Thoracic aorta (tissue), 2 donors: ENCODE measurements at regions not wholly inside any gene's neighbourhood (a gene's known extent, or its start where the extent isn't known, plus 50 kb on each side); places are given as distances from the start of the nearest gene placed in this dataset.

Source experiments
- ATAC-seq: fragments of 150-250 bp; one replicate; pipeline ENCODE4 v1.8.0; 2017; ENCODE audit warnings: low read depth; ENCODE audit not compliant: insufficient number of reproducible peaks, low FRiP score
- DNase-seq: peaks from one replicate; pipeline ENCODE4 v3.0.0-alpha.2; 2020; ENCODE audit warnings: low spot score
- H3K27ac ChIP-seq, 2 donors: fragments of 200-600 bp; sonication (generic); 1 replicate in 1 of 2; 2 replicates in 1 of 2; pipeline ENCODE4 v1.5.1; 2016; ENCODE audit warnings: mild to moderate bottlenecking in 2 of 2, moderate library complexity in 2 of 2
- H3K27me3 ChIP-seq: fragments of 200-600 bp; sonication (generic); replicated peaks from 2 replicates; pipeline ENCODE4 v1.6.0; 2016; ENCODE audit warnings: mild to moderate bottlenecking; ENCODE audit not compliant: insufficient read depth
- H3K36me3 ChIP-seq: fragments of 200-600 bp; sonication (generic); one replicate; pipeline ENCODE4 v1.5.1; 2016
- H3K4me1 ChIP-seq, 2 donors: fragments of 200-600 bp; sonication (generic); 1 replicate in 1 of 2; 2 replicates in 1 of 2; pipeline versions ENCODE4 v1.5.1 to v1.6.0; 2016; ENCODE audit warnings: low read depth in 2 of 2, mild to moderate bottlenecking in 1 of 2; ENCODE audit not compliant: control insufficient read depth in 1 of 2
- H3K4me3 ChIP-seq: fragments of 200-600 bp; sonication (generic); 2 replicates; pipeline ENCODE4 v1.5.1; 2016; ENCODE audit warnings: mild to moderate bottlenecking
- H3K9me3 ChIP-seq: fragments of 200-600 bp; sonication (generic); 2 replicates; pipeline ENCODE4 v1.5.1; 2016
- TF ChIP-seq, protein P1 (sequence below): fragments of 200-600 bp; sonication (generic); IDR thresholded peaks from one replicate; pipeline ENCODE4 v1.5.1; 2019; ENCODE audit warnings: antibody characterized with exemption

DNA sequence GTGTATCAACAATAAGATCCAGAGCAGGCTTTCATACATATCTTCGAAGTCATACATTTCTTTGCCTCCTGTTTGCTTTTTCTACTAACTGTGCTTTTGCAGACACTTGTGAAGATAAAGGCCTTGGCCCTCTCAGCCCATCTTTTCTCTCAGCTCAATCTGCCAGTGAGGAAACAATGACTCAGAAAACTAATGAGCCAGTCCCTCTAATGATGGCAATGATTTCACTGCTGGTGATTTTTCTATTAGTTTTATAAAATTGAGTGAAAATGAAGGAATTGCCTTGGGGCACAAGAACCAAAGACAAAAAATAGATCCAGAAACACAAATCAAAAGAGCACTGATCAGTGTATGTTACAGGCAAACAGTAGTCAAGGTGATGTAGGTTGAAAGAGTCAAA, 167.7 kb upstream of the PPP2R2B start:
- ATAC-seq (no peak), DNase-seq (no peak)
- no peak overlapping the region for H3K27ac ChIP-seq
- no peaks in the 10 kb centered on the region for H3K36me3 ChIP-seq
- H3K4me3 ChIP-seq = no peak overlapping the region
- no peaks in the 10 kb centered on the region for H3K4me1 ChIP-seq
- H3K27me3 ChIP-seq = no peaks in the 10 kb centered on the region
- TF ChIP-seq, protein P1, sequence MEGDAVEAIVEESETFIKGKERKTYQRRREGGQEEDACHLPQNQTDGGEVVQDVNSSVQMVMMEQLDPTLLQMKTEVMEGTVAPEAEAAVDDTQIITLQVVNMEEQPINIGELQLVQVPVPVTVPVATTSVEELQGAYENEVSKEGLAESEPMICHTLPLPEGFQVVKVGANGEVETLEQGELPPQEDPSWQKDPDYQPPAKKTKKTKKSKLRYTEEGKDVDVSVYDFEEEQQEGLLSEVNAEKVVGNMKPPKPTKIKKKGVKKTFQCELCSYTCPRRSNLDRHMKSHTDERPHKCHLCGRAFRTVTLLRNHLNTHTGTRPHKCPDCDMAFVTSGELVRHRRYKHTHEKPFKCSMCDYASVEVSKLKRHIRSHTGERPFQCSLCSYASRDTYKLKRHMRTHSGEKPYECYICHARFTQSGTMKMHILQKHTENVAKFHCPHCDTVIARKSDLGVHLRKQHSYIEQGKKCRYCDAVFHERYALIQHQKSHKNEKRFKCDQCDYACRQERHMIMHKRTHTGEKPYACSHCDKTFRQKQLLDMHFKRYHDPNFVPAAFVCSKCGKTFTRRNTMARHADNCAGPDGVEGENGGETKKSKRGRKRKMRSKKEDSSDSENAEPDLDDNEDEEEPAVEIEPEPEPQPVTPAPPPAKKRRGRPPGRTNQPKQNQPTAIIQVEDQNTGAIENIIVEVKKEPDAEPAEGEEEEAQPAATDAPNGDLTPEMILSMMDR = no peak
- no peaks in the 10 kb centered on the region for H3K9me3 ChIP-seq

DNA sequence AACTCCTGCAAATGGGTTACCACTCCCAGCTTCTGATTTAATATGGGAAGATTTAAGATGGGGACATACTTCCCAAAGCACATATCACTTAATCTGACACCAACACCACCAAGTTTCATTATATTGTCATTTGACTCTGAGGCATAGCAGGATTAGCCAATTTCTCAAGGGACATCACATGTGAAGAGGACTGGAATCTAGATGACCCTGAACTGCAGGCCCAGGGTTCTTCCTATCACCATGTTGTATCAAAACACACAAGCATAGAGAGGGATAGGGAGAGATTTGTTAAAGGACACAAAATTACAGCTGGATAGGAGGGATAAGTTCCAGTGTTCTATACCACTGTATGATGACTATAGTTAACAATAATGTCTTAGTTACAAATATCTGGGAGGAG, 168.3 kb upstream of the PPP2R2B start:
- ATAC-seq = no peak
- no peaks in the 10 kb centered on the region for H3K4me1 ChIP-seq
- DNase-seq = no peak
- TF ChIP-seq, protein P1 = no peak
- no peaks in the 10 kb centered on the region for H3K9me3 ChIP-seq
- no peak overlapping the region for H3K27ac ChIP-seq
- no peaks in the 10 kb centered on the region for H3K36me3 ChIP-seq
- H3K27me3 ChIP-seq = no peaks in the 10 kb centered on the region
- H3K4me3 ChIP-seq = no peak overlapping the region

DNA sequence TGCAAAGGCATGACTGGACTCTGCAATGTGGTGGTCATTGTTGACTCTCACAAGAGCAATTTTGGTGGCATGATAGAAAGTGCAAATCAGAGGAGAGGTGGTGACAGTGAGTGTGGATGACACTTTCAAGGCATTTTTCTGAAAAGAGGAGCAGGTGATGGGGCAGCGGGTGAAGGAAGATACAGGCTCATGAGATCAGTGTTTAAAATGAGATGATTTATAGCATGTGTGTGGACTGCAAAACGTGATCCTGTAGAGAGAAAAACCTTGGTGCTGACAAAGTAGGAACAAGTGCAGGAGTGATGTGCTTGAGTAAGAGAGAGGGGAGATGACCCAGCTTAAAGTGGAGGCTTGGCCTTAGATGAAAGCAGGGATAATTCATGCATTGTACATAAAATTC, 171.2 kb upstream of the PPP2R2B start:
- H3K4me1 ChIP-seq = no peaks in the 10 kb centered on the region
- H3K4me3 ChIP-seq = no peak overlapping the region
- TF ChIP-seq, protein P1 = no peak
- H3K27me3 ChIP-seq = no peaks in the 10 kb centered on the region
- no peak overlapping the region for H3K27ac ChIP-seq
- H3K36me3 ChIP-seq = no peaks in the 10 kb centered on the region
- H3K9me3 ChIP-seq = no peaks in the 10 kb centered on the region
- DNase-seq (no peak), ATAC-seq (no peak)

DNA sequence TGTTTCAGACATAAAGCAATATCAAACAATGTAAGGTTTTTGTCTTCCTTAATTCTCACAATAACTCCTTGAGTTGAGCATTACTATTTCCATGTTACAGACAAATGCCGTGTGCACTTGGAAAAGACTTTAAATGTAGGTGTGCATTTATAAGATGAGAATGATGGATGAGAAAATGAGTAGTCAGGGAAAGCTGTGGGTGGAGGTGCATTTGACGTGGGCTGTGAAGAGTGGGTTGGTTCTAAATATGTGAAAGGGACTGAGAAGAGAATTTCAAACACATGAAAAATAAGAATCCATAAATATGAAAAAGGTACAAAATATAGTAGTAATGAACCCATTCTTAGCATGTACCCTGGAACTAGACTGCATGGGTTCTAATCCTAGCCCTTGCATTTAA, 171.6 kb upstream of the PPP2R2B start:
- Histone ChIP-seq H3K4me1 (no peaks in the 10 kb centered on the region), H3K27me3 (no peaks in the 10 kb centered on the region), H3K9me3 (no peaks in the 10 kb centered on the region), H3K27ac (no peak overlapping the region), H3K4me3 (no peak overlapping the region), H3K36me3 (no peaks in the 10 kb centered on the region)
- TF ChIP-seq, protein P1 = no peak
- ATAC-seq (no peak), DNase-seq (no peak)

DNA sequence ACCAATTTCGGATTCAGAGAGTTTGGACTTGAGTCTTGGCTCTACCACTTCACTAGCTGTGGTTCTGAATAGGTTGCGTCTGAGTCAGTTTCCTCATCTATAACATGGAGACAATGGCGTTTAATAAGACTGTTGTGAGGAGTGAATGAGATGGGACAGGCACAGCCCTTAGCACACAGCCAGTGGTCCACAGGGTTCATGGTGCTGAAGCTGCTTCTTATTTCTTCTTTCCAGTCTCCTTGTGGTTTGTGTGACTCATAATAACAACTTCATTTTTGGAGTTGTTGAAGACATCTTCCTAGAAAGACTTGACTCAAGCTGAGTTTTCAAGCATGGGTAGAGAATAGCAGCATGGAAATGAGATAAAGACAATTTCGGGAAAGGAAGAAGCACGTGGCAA, 172.6 kb upstream of the PPP2R2B start:
- TF ChIP-seq, protein P1 = no peak
- Histone ChIP-seq H3K27ac (no peak overlapping the region), H3K9me3 (no peaks in the 10 kb centered on the region), H3K36me3 (no peaks in the 10 kb centered on the region), H3K4me3 (no peak overlapping the region), H3K27me3 (no peaks in the 10 kb centered on the region), H3K4me1 (no peaks in the 10 kb centered on the region)
- ATAC-seq (no peak), DNase-seq (no peak)
